ENCODE measurements at regions not wholly inside any gene's neighbourhood (a gene's known extent, or its start where the extent isn't known, plus 50 kb on each side); places are given as distances from the start of the nearest gene placed in this dataset.

DNA sequence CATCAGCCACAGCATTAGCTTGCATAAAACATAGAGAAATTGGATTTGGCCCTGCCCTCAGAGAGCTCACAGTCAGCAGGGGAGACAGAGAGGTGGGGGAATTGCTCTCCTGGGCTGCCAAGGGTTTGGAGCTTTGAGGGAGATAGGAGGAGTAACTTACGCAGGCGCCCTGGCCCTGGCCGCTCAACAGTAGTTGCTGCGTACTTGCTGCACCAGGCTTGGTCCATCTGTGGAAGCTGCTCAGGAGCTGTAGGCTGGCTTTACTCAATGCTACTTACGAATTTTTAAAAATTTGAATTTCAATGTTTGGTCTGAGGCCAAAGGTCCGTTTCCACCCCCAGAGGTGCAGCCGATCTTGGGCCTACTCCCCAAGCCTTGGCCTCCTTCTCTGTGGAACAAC, 83.3 kb downstream of the CPZ start:
- H3K4me3 ChIP-seq (ENCODE audit: low read depth in 2 of 2, low read length in 2 of 2) = no peak overlapping the region
- in situ Hi-C loops (cut with HindIII; ENCODE audit: low pct_unique_long_range_greater_than_20kb, low sequenced_read_pairs) (no loop called here), intact Hi-C loops (cut with micrococcal nuclease; ENCODE audit: unreplicated experiment) (no loop called here)
- CTCF ChIA-PET = no interaction called here
- H3K4me1 ChIP-seq (ENCODE audit: control insufficient read depth, insufficient read depth, low read length) = no peaks in the 10 kb centered on the region
- no peaks in the 10 kb centered on the region for H3K36me3 ChIP-seq (ENCODE audit: control insufficient read depth, insufficient read depth, low read length)
- no peak for DNase-seq (ENCODE audit: low read depth, low spot score)
- no TSS peak for BruUV-seq (replicated peaks)
- TF ChIP-seq POLR2AphosphoS5 (IDR thresholded peaks at IDR 0.05; ENCODE audit: low read depth, low read length) (no peak), TCF7L2 (IDR thresholded peaks at IDR 0.05; ENCODE audit: low read depth, low read length) (no peak)
- no peaks in the 10 kb centered on the region for H3K9me3 ChIP-seq (ENCODE audit: control insufficient read depth, insufficient read depth, low read depth, low read length)
- POLR2A ChIA-PET = no interaction called here
- H3K27ac ChIP-seq (ENCODE audit: low read length) = no peak overlapping the region
- H3K27me3 ChIP-seq (ENCODE audit: control insufficient read depth, insufficient read depth, low read length) = peaks cover 2% of the 10 kb centered on the region; the same call in 1 of the 2 replicates
- ATAC-seq = no peak

GRCh38 chr4:8675383-8675782, 82.8 kb downstream of the CPZ start:
- Histone ChIP-seq H3K4me1 (ENCODE audit: control insufficient read depth, insufficient read depth, low read length) (no peaks in the 10 kb centered on the region), H3K9me3 (ENCODE audit: control insufficient read depth, insufficient read depth, low read depth, low read length) (no peaks in the 10 kb centered on the region), H3K27me3 (ENCODE audit: control insufficient read depth, insufficient read depth, low read length) (peaks cover 2% of the 10 kb centered on the region; the same call in 1 of the 2 replicates), H3K4me3 (ENCODE audit: low read depth in 2 of 2, low read length in 2 of 2) (no peak overlapping the region), H3K36me3 (ENCODE audit: control insufficient read depth, insufficient read depth, low read length) (no peaks in the 10 kb centered on the region), H3K27ac (ENCODE audit: low read length) (no peak overlapping the region)
- POLR2A ChIA-PET = no interaction called here
- TF ChIP-seq CTCF (IDR thresholded peaks at IDR 0.05) (no peak), SIN3A (IDR thresholded peaks at IDR 0.05; ENCODE audit: borderline replicate concordance, insufficient read depth, low read depth, low read length) (no peak), REST (IDR thresholded peaks at IDR 0.05; ENCODE audit: insufficient read depth in 1 of 2, low read depth in 2 of 2, low read length in 1 of 2) (peak; percentile 83 to 92)
- ATAC-seq (no peak), DNase-seq (ENCODE audit: low read depth, low spot score) (no peak)
- in situ Hi-C loops (cut with HindIII; ENCODE audit: low pct_unique_long_range_greater_than_20kb, low sequenced_read_pairs) = no loop called here
- CTCF ChIA-PET = no interaction called here
- no TSS peak for BruUV-seq (replicated peaks)
- intact Hi-C loops (cut with micrococcal nuclease; ENCODE audit: unreplicated experiment) = no loop called here

- Histone ChIP-seq H3K4me1 (ENCODE audit: control insufficient read depth, insufficient read depth, low read length) (no peaks in the 10 kb centered on the region), H3K9me3 (ENCODE audit: control insufficient read depth, insufficient read depth, low read depth, low read length) (no peaks in the 10 kb centered on the region), H3K36me3 (ENCODE audit: control insufficient read depth, insufficient read depth, low read length) (no peaks in the 10 kb centered on the region), H3K27ac (ENCODE audit: low read length) (no peak overlapping the region), H3K27me3 (ENCODE audit: control insufficient read depth, insufficient read depth, low read length) (peaks cover 4% of the 10 kb centered on the region; the same call in 1 of the 2 replicates), H3K4me3 (ENCODE audit: low read depth in 2 of 2, low read length in 2 of 2) (no peak overlapping the region)
- in situ Hi-C loops (cut with HindIII; ENCODE audit: low pct_unique_long_range_greater_than_20kb, low sequenced_read_pairs) (no loop called here), intact Hi-C loops (cut with micrococcal nuclease; ENCODE audit: unreplicated experiment) (no loop called here)
- BruUV-seq (replicated peaks) = no TSS peak
- CTCF ChIA-PET = no interaction called here
- POLR2A ChIA-PET = interaction anchor here (0.6 kb wide), 1 partner anchor 202 kb away, joined by 3 read pairs; no protein-coding TSS in a partner anchor
- DNase-seq (ENCODE audit: low read depth, low spot score) = no peak
- no peak for TF ChIP-seq REST (IDR thresholded peaks at IDR 0.05; ENCODE audit: insufficient read depth in 1 of 2, low read depth in 2 of 2, low read length in 1 of 2)
- no peak for TF ChIP-seq POLR2AphosphoS5 (IDR thresholded peaks at IDR 0.05; ENCODE audit: low read depth, low read length)
- TF ChIP-seq CTCF (IDR thresholded peaks at IDR 0.05) = no peak
- TF ChIP-seq SIN3A (IDR thresholded peaks at IDR 0.05; ENCODE audit: borderline replicate concordance, insufficient read depth, low read depth, low read length) = no peak
- no peak for TF ChIP-seq TCF7L2 (IDR thresholded peaks at IDR 0.05; ENCODE audit: low read depth, low read length)
- ATAC-seq = no peak
Observed at GRCh38 chr4:8674311-8674885, 81.8 kb downstream of the CPZ start.
